A549 (cell line): ENCODE measurements at regions not wholly inside any gene's neighbourhood (a gene's known extent, or its start where the extent isn't known, plus 50 kb on each side); places are given as distances from the start of the nearest gene placed in this dataset.

ENCODE experiments used
- ATAC-seq, 2 experiments: fragments of 200-7000 bp in 1 of 2; fragments of >200 bp in 1 of 2; cut with Nextera tagmentation in 1 of 2; cut with Tn5 transposase in 1 of 2; 3 replicates each; pipeline versions ENCODE4 v1.8.0 to v1.9.1; 2018 to 2020; ENCODE audit warnings: mild to moderate bottlenecking in 1 of 2, moderate library complexity in 1 of 2
- CTCF ChIA-PET: fragments of 300-600 bp; sonication (Branson Sonifier 250); formaldehyde crosslinking; extraction: SDS; loops from one replicate; lab custom pipeline; 2021; ENCODE audit warnings: antibody characterized with exemption, inconsistent platforms; lab: Yijun Ruan, JAX
- POLR2A ChIA-PET: fragments of 350-600 bp; formaldehyde crosslinking; extraction: SDS; loops from one replicate; lab custom pipeline; 2021; ENCODE audit warnings: antibody characterized with exemption, inconsistent platforms; lab: Yijun Ruan, JAX
- DNase-seq, 2 experiments: peaks; one replicate each; pipeline versions ENCODE4 v3.0.0 to v3.0.0-alpha.2; 2011 to 2016; ENCODE audit warnings: low read depth in 1 of 2, low spot score in 1 of 2
- FAIRE-seq: peaks from 2 replicates; lab custom pipeline; 2011; peaks lifted over from hg19 to GRCh38; lab: Jason Lieb, UNC
- H3K27ac ChIP-seq, 2 experiments: fragments of >200 bp; sonication (Bioruptor Twin); formaldehyde crosslinking; 3 replicates each; pipeline ENCODE4 v1.5.1; 2016 to 2017
- H3K4me1 ChIP-seq: fragments of >200 bp; sonication (Bioruptor Twin); formaldehyde crosslinking; 3 replicates; pipeline ENCODE4 v1.6.1; 2016
- H3K4me2 ChIP-seq: fragments of >200 bp; sonication (Bioruptor Twin); formaldehyde crosslinking; 3 replicates; pipeline ENCODE4 v1.6.1; 2016
- H3K4me3 ChIP-seq: fragments of >200 bp; sonication (Bioruptor Twin); formaldehyde crosslinking; 3 replicates; pipeline ENCODE4 v1.5.1; 2016
- H3K9me3 ChIP-seq: fragments of >200 bp; sonication (Bioruptor Twin); formaldehyde crosslinking; 3 replicates; pipeline ENCODE4 v1.6.1; 2016
- BHLHE40 ChIP-seq: IDR thresholded peaks from 2 replicates; pipeline ENCODE4 v1.6.1; 2012; ENCODE audit warnings: low read depth, low read length, inconsistent platforms
- CHD2 ChIP-seq: fragments of 150-350 bp; IDR thresholded peaks from 2 replicates; pipeline ENCODE4 v1.6.1; 2014; ENCODE audit warnings: low read length; ENCODE audit not compliant: partially characterized antibody
- EHF ChIP-seq: fragments of 250-450 bp; sonication (Bioruptor Pico); IDR thresholded peaks from 2 replicates; pipeline ENCODE4 v1.5.0; 2020; ENCODE audit warnings: mild to moderate bottlenecking
- EHMT2 ChIP-seq: fragments of 200-600 bp; sonication (generic); IDR thresholded peaks from 2 replicates; pipeline ENCODE4 v1.6.1; 2016; ENCODE audit warnings: antibody characterized with exemption, low read depth, mild to moderate bottlenecking, moderate library complexity
- EP300 ChIP-seq, 2 experiments: fragments of >200 bp; sonication (Bioruptor Twin); formaldehyde crosslinking; IDR thresholded peaks; 2 replicates in 1 of 2; 3 replicates in 1 of 2; pipeline ENCODE4 v1.6.1; 2016 to 2017
- FOSB ChIP-seq: fragments of 250-450 bp; sonication (Bioruptor Pico); IDR thresholded peaks from 2 replicates; pipeline ENCODE4 v1.5.0; 2020; ENCODE audit warnings: mild to moderate bottlenecking, moderate library complexity
- FOXS1 ChIP-seq: fragments of 250-450 bp; sonication (Bioruptor Pico); IDR thresholded peaks from 2 replicates; pipeline ENCODE4 v1.5.0; 2020; ENCODE audit warnings: mild to moderate bottlenecking, moderate library complexity
- GATA3 ChIP-seq: IDR thresholded peaks from 2 replicates; pipeline ENCODE4 v1.6.1; 2012; ENCODE audit warnings: borderline replicate concordance
- HOXA7 ChIP-seq: fragments of 250-450 bp; sonication (Bioruptor Pico); IDR thresholded peaks from 2 replicates; pipeline ENCODE4 v1.5.0; 2020; ENCODE audit warnings: mild to moderate bottlenecking, moderate library complexity
- HOXB13 ChIP-seq: fragments of 250-450 bp; sonication (Bioruptor Pico); IDR thresholded peaks from 2 replicates; pipeline ENCODE4 v1.5.0; 2020; ENCODE audit warnings: low read depth, mild to moderate bottlenecking, moderate library complexity
- MAZ ChIP-seq: fragments of 150-350 bp; IDR thresholded peaks from 2 replicates; pipeline ENCODE4 v1.6.1; 2014; ENCODE audit warnings: antibody characterized with exemption, low read depth, low read length, borderline replicate concordance
- NPAS2 ChIP-seq: fragments of 250-450 bp; sonication (Bioruptor Pico); IDR thresholded peaks from 2 replicates; pipeline ENCODE4 v1.8.0; 2022; ENCODE audit warnings: mild to moderate bottlenecking, moderate library complexity, borderline replicate concordance
- RAD21 ChIP-seq, 2 experiments: fragments of >200 bp in 1 of 2; sonication (Bioruptor Twin) in 1 of 2; formaldehyde crosslinking in 1 of 2; IDR thresholded peaks in 1 of 2; conservative IDR thresholded peaks in 1 of 2; 2 replicates in 1 of 2; 3 replicates in 1 of 2; pipeline ENCODE4 v1.6.1; 2012 to 2018; ENCODE audit warnings: inconsistent platforms in 1 of 2
- RARB ChIP-seq: fragments of 250-450 bp; sonication (Bioruptor Pico); IDR thresholded peaks from 2 replicates; pipeline ENCODE4 v1.8.0; 2021; ENCODE audit warnings: mild to moderate bottlenecking, moderate library complexity
- RNF2 ChIP-seq: fragments of 200-600 bp; sonication (generic); IDR thresholded peaks from 2 replicates; pipeline ENCODE4 v1.6.1; 2016; ENCODE audit warnings: low read depth, mild to moderate bottlenecking, antibody characterized with exemption, moderate library complexity, borderline replicate concordance
- TP53 ChIP-seq: fragments of 250-450 bp; sonication (Bioruptor Pico); IDR thresholded peaks from 2 replicates; pipeline ENCODE4 v1.5.0; 2021; ENCODE audit warnings: mild to moderate bottlenecking, moderate library complexity
- ZC3H11A ChIP-seq: fragments of 450-650 bp; IDR thresholded peaks from 2 replicates; pipeline ENCODE4 v1.6.1; 2014; ENCODE audit warnings: antibody characterized with exemption, mild to moderate bottlenecking
- ZFP36 ChIP-seq: fragments of 450-650 bp; IDR thresholded peaks from 2 replicates; pipeline ENCODE4 v1.6.1; 2014; ENCODE audit warnings: borderline replicate concordance; ENCODE audit not compliant: partially characterized antibody
- WGBS: methylation state at CpG from one replicate; pipeline ENCODE4 v1.1.6; 2017; ENCODE audit errors: missing lambda C conversion rate; 5-methylcytosine and 5-hydroxymethylcytosine counted together
- TF ChIP-seq, protein P1 (sequence below): fragments of >200 bp; sonication (Bioruptor Twin); formaldehyde crosslinking; IDR thresholded peaks from 3 replicates; pipeline ENCODE4 v1.5.1; 2016
- TF ChIP-seq, protein P2 (sequence below): fragments of >200 bp; sonication (Bioruptor Twin); formaldehyde crosslinking; IDR thresholded peaks from 3 replicates; pipeline ENCODE4 v1.6.1; 2016
- TF ChIP-seq, protein P3 (sequence below): IDR thresholded peaks from 2 replicates; pipeline ENCODE4 v1.6.1; 2012
- TF ChIP-seq, protein P4 (sequence below): fragments of 250-450 bp; sonication (Bioruptor Pico); IDR thresholded peaks from 2 replicates; pipeline ENCODE4 v1.5.0; 2021; ENCODE audit warnings: mild to moderate bottlenecking, moderate library complexity, borderline replicate concordance
- TF ChIP-seq, protein P5 (sequence below): IDR thresholded peaks from 2 replicates; pipeline ENCODE4 v1.6.1; 2012

DNA sequence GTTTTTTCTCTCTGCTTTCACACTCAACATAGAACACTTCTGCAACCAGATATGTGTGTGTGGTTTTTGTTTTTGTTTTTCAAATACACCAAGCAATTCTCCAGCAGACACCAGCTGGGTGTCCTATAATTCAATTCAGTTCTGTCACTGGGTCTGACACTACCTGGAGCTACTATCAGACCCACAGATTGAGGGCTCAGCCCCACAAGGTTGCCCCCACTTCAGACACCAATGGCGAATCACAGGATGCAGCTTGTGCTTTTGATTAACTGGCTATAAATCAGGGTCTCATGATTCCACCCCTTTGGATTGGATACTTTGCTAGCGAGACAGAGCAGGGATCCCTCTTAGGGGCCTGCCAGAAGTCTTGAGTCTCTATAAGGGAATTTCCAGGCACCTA, 462.2 kb upstream of the NRP1 start:
- FAIRE-seq = no peak
- CTCF ChIA-PET = interaction anchor here (1.2 kb wide), 1 partner anchor 10 kb away, joined by 3 read pairs; no protein-coding TSS in a partner anchor

DNA sequence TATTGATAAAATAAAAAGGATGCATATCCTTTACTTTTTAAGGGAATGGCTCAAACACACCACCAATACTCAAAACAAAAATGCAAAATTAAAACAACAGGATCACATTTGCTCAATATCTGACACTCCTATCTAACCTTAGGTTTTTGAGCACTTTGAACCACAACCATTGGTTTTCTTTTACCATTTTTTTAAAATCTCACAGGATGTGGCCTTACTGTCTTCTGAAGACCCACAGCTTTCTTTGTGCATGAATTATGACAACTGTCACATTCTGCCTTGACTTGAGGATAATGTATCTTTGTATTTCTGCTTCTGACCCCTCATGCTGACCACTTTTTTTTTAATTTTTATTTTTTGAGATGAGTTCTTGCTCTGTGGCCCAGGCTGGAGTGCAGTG, 461.1 kb upstream of the NRP1 start:
- DNase-seq (no peak), ATAC-seq (no peak), FAIRE-seq (no peak)
- H3K9me3 ChIP-seq = no peaks in the 10 kb centered on the region
- TF ChIP-seq EHF (CRISPR knock-in tag) (no peak), EHMT2 (no peak)
- H3K4me2 ChIP-seq = no peak overlapping the region
- no peak overlapping the region for H3K27ac ChIP-seq
- POLR2A ChIA-PET = no interaction called here
- no peak overlapping the region for H3K4me3 ChIP-seq
- CTCF ChIA-PET = interaction anchor here (0.5 to 1.3 kb wide), 4 partner anchors 8 to 751 kb away, joined by 3 to 5 read pairs (median 4); no protein-coding TSS in a partner anchor
- peaks cover 17% of the 10 kb centered on the region for H3K4me1 ChIP-seq

More for the DNA sequence above, 462.2 kb upstream of the NRP1 start:
- 100% methylated on average over 2 of the region's 2 CpGs for WGBS
- Histone ChIP-seq H3K4me1 (peaks cover 29% of the 10 kb centered on the region), H3K27ac (no peak overlapping the region), H3K4me3 (no peak overlapping the region), H3K4me2 (no peak overlapping the region), H3K9me3 (no peaks in the 10 kb centered on the region)
- POLR2A ChIA-PET = no interaction called here
- no peak for DNase-seq
- no peak for ATAC-seq
- no peak for TF ChIP-seq BHLHE40
- TF ChIP-seq RNF2 = no peak
- TF ChIP-seq, protein P1, sequence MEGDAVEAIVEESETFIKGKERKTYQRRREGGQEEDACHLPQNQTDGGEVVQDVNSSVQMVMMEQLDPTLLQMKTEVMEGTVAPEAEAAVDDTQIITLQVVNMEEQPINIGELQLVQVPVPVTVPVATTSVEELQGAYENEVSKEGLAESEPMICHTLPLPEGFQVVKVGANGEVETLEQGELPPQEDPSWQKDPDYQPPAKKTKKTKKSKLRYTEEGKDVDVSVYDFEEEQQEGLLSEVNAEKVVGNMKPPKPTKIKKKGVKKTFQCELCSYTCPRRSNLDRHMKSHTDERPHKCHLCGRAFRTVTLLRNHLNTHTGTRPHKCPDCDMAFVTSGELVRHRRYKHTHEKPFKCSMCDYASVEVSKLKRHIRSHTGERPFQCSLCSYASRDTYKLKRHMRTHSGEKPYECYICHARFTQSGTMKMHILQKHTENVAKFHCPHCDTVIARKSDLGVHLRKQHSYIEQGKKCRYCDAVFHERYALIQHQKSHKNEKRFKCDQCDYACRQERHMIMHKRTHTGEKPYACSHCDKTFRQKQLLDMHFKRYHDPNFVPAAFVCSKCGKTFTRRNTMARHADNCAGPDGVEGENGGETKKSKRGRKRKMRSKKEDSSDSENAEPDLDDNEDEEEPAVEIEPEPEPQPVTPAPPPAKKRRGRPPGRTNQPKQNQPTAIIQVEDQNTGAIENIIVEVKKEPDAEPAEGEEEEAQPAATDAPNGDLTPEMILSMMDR = no peak
- TF ChIP-seq HOXA7 (CRISPR knock-in tag) = no peak

DNA sequence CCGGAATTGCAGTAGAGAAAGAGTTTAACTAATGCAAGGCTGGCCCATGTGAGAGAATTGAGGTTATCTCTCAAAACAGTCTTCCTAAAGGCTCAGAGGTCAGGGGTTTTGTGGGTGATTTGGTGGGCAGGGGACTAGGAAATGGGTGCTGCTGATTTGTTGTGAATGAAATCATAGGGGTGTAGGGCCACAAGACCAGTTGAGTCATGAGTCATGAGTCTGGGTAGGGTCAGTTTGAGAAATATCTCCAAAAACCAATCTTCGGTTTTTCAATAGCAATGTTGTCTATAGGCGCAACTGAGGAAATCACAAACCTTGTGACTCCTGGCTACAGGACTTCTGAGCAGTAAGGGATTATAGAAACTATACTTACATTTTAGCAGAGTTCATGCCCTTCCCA, 460.0 kb upstream of the NRP1 start:
- FAIRE-seq = no peak
- peaks cover 7% of the 10 kb centered on the region for H3K4me1 ChIP-seq
- TF ChIP-seq TP53 (no peak), EP300 (IDR thresholded peaks at IDR 0.05) (no peak), RAD21 (conservative IDR thresholded peaks at IDR 0.05 in 1 of 2, IDR thresholded peaks at IDR 0.05 in 1 of 2) (no peak), MAZ (no peak), FOXS1 (CRISPR knock-in tag) (no peak), HOXB13 (CRISPR knock-in tag) (no peak), EHMT2 (no peak), ZFP36 (no peak)
- TF ChIP-seq, protein P2, sequence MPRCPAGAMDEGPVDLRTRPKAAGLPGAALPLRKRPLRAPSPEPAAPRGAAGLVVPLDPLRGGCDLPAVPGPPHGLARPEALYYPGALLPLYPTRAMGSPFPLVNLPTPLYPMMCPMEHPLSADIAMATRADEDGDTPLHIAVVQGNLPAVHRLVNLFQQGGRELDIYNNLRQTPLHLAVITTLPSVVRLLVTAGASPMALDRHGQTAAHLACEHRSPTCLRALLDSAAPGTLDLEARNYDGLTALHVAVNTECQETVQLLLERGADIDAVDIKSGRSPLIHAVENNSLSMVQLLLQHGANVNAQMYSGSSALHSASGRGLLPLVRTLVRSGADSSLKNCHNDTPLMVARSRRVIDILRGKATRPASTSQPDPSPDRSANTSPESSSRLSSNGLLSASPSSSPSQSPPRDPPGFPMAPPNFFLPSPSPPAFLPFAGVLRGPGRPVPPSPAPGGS = no peak
- TF ChIP-seq, protein P3, sequence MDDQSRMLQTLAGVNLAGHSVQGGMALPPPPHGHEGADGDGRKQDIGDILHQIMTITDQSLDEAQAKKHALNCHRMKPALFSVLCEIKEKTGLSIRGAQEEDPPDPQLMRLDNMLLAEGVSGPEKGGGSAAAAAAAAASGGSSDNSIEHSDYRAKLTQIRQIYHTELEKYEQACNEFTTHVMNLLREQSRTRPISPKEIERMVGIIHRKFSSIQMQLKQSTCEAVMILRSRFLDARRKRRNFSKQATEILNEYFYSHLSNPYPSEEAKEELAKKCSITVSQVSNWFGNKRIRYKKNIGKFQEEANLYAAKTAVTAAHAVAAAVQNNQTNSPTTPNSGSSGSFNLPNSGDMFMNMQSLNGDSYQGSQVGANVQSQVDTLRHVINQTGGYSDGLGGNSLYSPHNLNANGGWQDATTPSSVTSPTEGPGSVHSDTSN = no peak
- H3K4me2 ChIP-seq = no peak overlapping the region
- no peak overlapping the region for H3K4me3 ChIP-seq
- CTCF ChIA-PET = interaction anchor here (1.0 to 1.3 kb wide), 3 partner anchors 7 to 10 kb away, joined by 3 to 5 read pairs (median 4); no protein-coding TSS in a partner anchor
- ATAC-seq = no peak
- no peaks in the 10 kb centered on the region for H3K9me3 ChIP-seq
- H3K27ac ChIP-seq = no peak overlapping the region
- DNase-seq = no peak
- POLR2A ChIA-PET = no interaction called here
- 59% methylated on average over 3 of the region's 3 CpGs for WGBS

DNA sequence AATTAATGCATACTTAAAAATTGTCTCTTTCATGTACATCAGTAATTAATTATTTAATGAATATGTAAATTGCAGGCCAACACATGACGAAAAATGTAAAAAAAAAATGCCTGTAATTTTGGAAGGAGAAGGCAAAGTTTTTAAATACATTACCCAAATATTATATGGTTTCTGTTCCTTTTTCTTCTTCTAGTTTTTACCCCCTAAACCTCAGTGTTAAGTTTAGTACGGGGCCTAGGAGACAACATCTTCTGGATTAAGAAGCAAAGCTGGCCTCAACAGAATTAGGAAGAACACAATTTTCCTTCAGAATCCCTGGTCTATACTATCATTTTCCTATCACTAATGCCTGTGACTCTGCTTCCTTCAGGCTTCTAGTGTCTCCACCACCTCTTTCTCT, 459.3 kb upstream of the NRP1 start:
- no peak for FAIRE-seq
- Histone ChIP-seq H3K4me3 (no peak overlapping the region), H3K4me1 (peaks cover under 1% of the 10 kb centered on the region), H3K4me2 (no peak overlapping the region), H3K9me3 (no peaks in the 10 kb centered on the region), H3K27ac (no peak overlapping the region)
- POLR2A ChIA-PET = no interaction called here
- CTCF ChIA-PET = no interaction called here
- ATAC-seq = no peak
- WGBS = 76% methylated on average over 2 of the region's 2 CpGs
- no peak for DNase-seq
- TF ChIP-seq EHMT2 = no peak
- TF ChIP-seq NPAS2 (CRISPR knock-in tag) = no peak
- TF ChIP-seq, protein P4, sequence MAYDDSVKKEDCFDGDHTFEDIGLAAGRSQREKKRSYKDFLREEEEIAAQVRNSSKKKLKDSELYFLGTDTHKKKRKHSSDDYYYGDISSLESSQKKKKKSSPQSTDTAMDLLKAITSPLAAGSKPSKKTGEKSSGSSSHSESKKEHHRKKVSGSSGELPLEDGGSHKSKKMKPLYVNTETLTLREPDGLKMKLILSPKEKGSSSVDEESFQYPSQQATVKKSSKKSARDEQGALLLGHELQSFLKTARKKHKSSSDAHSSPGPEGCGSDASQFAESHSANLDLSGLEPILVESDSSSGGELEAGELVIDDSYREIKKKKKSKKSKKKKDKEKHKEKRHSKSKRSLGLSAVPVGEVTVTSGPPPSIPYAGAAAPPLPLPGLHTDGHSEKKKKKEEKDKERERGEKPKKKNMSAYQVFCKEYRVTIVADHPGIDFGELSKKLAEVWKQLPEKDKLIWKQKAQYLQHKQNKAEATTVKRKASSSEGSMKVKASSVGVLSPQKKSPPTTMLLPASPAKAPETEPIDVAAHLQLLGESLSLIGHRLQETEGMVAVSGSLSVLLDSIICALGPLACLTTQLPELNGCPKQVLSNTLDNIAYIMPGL (CRISPR knock-in tag) = no peak
- no peak for TF ChIP-seq GATA3
- TF ChIP-seq FOSB = no peak
- no peak for TF ChIP-seq ZC3H11A
- TF ChIP-seq RARB (CRISPR knock-in tag) = no peak
- TF ChIP-seq, protein P3 = no peak
- TF ChIP-seq CHD2 = no peak
- TF ChIP-seq, protein P5, sequence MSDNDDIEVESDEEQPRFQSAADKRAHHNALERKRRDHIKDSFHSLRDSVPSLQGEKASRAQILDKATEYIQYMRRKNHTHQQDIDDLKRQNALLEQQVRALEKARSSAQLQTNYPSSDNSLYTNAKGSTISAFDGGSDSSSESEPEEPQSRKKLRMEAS = no peak
- no peak for TF ChIP-seq MAZ
